ENCODE measurements at regions not wholly inside any gene's neighbourhood (a gene's known extent, or its start where the extent isn't known, plus 50 kb on each side); places are given as distances from the start of the nearest gene placed in this dataset.

DNA sequence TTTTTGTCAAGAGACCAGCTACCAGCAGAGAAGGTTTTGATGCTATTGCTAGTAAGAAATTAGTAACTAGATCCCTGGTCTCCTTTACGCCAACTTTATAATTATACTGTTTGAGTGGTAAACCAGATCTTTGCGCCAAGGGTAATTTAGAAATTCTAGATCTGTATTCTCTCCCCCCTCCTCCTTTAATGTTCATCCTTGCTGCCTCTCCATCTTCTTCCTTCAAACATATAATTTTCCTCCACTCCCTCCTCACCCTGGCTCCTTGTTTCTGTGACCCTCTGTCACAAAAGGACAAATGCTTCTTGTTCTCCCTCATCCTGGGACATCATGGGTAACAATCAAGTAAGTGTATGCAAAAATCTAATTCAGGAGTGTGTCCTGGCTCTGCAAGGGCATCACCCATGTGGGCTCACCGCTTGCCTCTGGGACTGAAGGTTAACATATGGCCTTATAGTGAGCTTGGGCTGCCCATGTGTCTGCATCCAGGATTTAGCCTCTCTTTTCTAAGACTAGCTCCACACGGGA, 121.2 kb downstream of the BAMBI start:
- peaks cover 2% of the 10 kb centered on the region for H3K9me3 Mint-ChIP-seq (ENCODE audit: unreplicated experiment)
- peaks cover 3% of the 10 kb centered on the region for H3K4me1 Mint-ChIP-seq (ENCODE audit: low read depth, unreplicated experiment)
- no peak overlapping the region for H3K4me3 Mint-ChIP-seq (ENCODE audit: unreplicated experiment)
- no peak for DNase-seq
- no peak overlapping the region for H3K27ac Mint-ChIP-seq (ENCODE audit: unreplicated experiment)
- H3K36me3 Mint-ChIP-seq (ENCODE audit: unreplicated experiment) = no peaks in the 10 kb centered on the region
- TF ChIP-seq, protein P1, sequence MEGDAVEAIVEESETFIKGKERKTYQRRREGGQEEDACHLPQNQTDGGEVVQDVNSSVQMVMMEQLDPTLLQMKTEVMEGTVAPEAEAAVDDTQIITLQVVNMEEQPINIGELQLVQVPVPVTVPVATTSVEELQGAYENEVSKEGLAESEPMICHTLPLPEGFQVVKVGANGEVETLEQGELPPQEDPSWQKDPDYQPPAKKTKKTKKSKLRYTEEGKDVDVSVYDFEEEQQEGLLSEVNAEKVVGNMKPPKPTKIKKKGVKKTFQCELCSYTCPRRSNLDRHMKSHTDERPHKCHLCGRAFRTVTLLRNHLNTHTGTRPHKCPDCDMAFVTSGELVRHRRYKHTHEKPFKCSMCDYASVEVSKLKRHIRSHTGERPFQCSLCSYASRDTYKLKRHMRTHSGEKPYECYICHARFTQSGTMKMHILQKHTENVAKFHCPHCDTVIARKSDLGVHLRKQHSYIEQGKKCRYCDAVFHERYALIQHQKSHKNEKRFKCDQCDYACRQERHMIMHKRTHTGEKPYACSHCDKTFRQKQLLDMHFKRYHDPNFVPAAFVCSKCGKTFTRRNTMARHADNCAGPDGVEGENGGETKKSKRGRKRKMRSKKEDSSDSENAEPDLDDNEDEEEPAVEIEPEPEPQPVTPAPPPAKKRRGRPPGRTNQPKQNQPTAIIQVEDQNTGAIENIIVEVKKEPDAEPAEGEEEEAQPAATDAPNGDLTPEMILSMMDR (IDR thresholded peaks at IDR 0.05; ENCODE audit: partially characterized antibody, unreplicated experiment) = no peak
- H3K27me3 Mint-ChIP-seq (ENCODE audit: unreplicated experiment) = no peaks in the 10 kb centered on the region

DNA sequence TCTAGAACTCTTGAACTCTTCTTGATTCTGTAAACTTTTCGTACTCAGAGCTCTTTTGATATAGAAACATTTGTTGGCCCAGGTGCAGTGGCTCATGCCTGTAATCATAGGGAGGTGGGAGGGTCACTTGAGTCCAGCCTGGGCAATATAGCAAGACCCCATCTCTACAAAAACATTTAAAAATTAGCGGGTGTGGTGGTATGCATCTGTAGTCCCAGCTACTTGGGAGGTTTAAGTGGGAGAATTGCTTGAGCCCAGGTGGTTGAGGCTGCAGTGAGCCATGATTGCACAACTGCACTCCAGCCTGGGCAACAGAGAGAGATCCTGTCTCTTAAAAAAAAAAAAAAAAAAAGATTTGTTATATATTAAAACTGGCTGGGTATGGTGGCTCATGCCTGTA, 121.6 kb downstream of the BAMBI start:
- Mint-ChIP-seq H3K27me3 (ENCODE audit: unreplicated experiment) (no peaks in the 10 kb centered on the region), H3K9me3 (ENCODE audit: unreplicated experiment) (peaks cover 2% of the 10 kb centered on the region), H3K4me1 (ENCODE audit: low read depth, unreplicated experiment) (peaks cover 3% of the 10 kb centered on the region), H3K36me3 (ENCODE audit: unreplicated experiment) (no peaks in the 10 kb centered on the region), H3K4me3 (ENCODE audit: unreplicated experiment) (no peak overlapping the region), H3K27ac (ENCODE audit: unreplicated experiment) (no peak overlapping the region)
- DNase-seq = no peak
- TF ChIP-seq, protein P1 (IDR thresholded peaks at IDR 0.05; ENCODE audit: partially characterized antibody, unreplicated experiment) = no peak

DNA sequence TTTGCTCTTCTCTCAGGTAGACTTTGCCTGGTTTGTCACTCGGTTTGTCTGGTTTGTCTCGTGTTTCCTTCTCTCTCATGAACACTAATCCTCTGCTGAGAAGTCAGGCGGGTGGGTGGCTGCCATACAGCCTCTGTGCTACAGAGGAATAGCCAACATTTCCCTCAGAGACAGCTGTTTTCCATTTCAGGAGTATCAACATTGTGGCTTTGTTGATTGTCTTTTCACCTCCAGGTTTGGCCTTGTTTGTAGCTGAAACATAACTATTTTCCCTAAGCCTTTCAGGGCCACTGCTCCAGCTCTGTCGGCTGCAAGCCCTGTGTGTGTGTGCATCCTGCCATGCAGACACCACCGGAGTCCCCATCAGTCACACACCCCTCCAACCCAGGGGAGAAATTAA, 122.8 kb downstream of the BAMBI start:
- no peak overlapping the region for H3K27ac Mint-ChIP-seq (ENCODE audit: unreplicated experiment)
- H3K36me3 Mint-ChIP-seq (ENCODE audit: unreplicated experiment) = no peaks in the 10 kb centered on the region
- H3K27me3 Mint-ChIP-seq (ENCODE audit: unreplicated experiment) = no peaks in the 10 kb centered on the region
- H3K4me1 Mint-ChIP-seq (ENCODE audit: low read depth, unreplicated experiment) = peaks cover 3% of the 10 kb centered on the region
- no peak overlapping the region for H3K4me3 Mint-ChIP-seq (ENCODE audit: unreplicated experiment)
- no peaks in the 10 kb centered on the region for H3K9me3 Mint-ChIP-seq (ENCODE audit: unreplicated experiment)
- TF ChIP-seq, protein P1 (IDR thresholded peaks at IDR 0.05; ENCODE audit: partially characterized antibody, unreplicated experiment) = no peak
- no peak for DNase-seq

DNA sequence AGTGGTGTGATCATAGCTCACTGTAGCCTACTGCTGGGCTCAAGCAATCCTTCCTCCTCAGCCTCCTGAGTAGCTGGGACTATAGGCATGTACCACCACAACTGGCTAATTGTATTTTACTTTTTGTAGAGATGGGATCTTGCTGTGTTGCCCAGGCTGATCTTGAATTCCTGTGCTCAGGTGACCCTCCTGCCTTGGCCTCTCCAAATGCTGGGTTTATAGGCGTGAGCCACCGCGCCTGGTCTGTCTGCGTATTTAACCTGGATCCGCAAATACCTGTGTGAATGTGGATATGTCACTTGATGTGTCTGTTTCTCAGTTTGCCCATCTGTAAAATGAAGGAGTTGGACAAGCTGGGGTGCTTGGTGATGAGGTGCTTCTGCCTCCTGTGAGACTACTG, 123.9 kb downstream of the BAMBI start:
- no peak for DNase-seq
- Mint-ChIP-seq H3K27ac (ENCODE audit: unreplicated experiment) (no peak overlapping the region), H3K27me3 (ENCODE audit: unreplicated experiment) (no peaks in the 10 kb centered on the region), H3K4me1 (ENCODE audit: low read depth, unreplicated experiment) (peaks cover 4% of the 10 kb centered on the region), H3K9me3 (ENCODE audit: unreplicated experiment) (no peaks in the 10 kb centered on the region), H3K4me3 (ENCODE audit: unreplicated experiment) (no peak overlapping the region), H3K36me3 (ENCODE audit: unreplicated experiment) (no peaks in the 10 kb centered on the region)
- TF ChIP-seq, protein P1 (IDR thresholded peaks at IDR 0.05; ENCODE audit: partially characterized antibody, unreplicated experiment) = no peak

DNA sequence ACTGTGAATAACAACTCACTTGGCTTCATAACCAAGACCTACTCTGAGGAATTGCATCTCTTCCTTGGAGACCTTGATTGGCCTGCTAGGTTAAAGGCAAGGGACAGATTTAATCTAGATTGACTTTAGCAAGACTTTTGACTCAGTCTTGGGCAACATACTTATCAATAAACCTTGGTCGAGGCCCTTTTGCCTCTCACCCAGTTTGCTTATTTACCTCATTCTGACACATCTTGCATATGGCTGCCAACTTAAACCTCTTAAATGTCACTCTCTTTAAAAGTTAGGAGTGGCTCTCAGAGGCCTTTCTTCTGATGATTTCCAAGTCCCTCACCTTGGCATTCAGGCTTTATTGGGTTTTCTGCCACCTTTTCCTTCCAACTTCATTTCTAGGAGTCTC, 124.5 kb downstream of the BAMBI start:
- DNase-seq = no peak
- no peaks in the 10 kb centered on the region for H3K27me3 Mint-ChIP-seq (ENCODE audit: unreplicated experiment)
- no peaks in the 10 kb centered on the region for H3K9me3 Mint-ChIP-seq (ENCODE audit: unreplicated experiment)
- H3K4me3 Mint-ChIP-seq (ENCODE audit: unreplicated experiment) = no peak overlapping the region
- H3K36me3 Mint-ChIP-seq (ENCODE audit: unreplicated experiment) = no peaks in the 10 kb centered on the region
- no peak overlapping the region for H3K27ac Mint-ChIP-seq (ENCODE audit: unreplicated experiment)
- peaks cover 8% of the 10 kb centered on the region for H3K4me1 Mint-ChIP-seq (ENCODE audit: low read depth, unreplicated experiment)
- TF ChIP-seq, protein P1 (IDR thresholded peaks at IDR 0.05; ENCODE audit: partially characterized antibody, unreplicated experiment) = no peak
